NOMO-1 (cell line): ENCODE measurements at regions not wholly inside any gene's neighbourhood (a gene's known extent, or its start where the extent isn't known, plus 50 kb on each side); places are given as distances from the start of the nearest gene placed in this dataset.
"Not testable (repeated sequence)": the region's sequence is repeated elsewhere in the genome, so short reads cannot be mapped to it uniquely, and the experiment has no call there.

Experiments used
- DNase-seq, 2 experiments: peaks; one replicate each; lab custom pipeline; 2025; ENCODE audit not compliant: unreplicated experiment in 2 of 2; lab: John Stamatoyannopoulos, UW

DNA sequence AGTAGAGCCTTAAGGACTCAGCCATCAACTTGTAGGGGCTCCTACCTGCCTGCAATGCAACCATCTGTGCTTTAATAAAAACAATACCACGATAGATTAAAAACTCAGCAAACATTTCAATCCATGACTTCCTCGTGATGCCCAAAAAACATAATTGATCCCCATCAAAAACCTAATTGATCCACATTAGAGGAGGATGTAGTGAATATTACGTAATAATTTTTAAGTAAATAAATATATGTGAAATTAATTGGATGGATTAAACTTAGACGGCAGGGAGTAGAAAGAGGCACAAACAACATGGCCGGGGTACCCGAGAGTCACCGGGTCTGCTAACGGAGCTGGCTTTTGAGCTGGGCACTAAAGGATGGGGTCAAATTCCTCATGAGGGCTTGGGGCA lies 87.3 kb downstream of the ARL4C start:
- DNase-seq = no peak

GRCh38 chr2:234406085-234406484 lies 90.8 kb downstream of the ARL4C start:
- no peak for DNase-seq

DNA sequence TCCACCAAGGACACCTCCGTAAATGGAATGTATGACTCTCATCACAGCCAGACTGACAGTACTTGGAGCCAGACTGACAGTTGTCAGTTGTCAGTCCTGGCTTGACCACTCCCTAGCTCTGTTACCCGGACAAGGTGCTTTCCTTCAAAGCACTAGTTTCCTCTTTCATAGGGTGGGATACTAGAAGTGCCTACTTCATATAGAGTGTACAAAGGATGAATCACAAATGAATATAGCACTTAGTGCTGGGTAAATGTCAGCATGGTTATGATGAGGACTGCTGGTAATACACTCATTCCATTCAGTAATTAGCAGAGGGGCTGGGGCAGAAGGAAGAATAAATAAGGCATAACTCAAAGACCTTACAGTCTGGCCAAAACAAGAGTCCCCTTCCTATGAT lies 91.4 kb downstream of the ARL4C start:
- no peak for DNase-seq

DNA sequence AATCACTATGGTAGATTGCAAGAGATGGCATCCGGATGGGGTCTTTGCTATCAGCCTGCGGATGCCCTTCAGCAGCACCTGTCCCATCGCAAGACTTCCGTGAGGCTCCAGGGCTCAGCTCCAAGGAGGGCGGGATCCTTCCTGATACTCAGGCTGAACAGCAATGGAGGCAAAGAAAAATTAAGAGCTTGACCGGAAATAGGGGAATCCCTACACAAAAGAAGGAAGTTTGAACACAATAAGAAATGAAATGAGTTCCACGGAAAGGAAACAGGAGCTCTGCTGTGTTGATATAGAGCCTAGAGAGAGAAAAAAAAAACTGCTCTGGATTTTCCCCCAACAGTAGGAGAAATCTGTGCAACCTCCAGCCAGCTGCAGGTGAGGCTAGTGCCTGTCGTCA lies 91.9 kb downstream of the ARL4C start:
- DNase-seq = no peak

GRCh38 chr2:234403751-234404150 lies 93.1 kb downstream of the ARL4C start:
- no peak for DNase-seq

GRCh38 chr2:234403074-234403473 lies 93.8 kb downstream of the ARL4C start:
- DNase-seq = no peak

- no peak for DNase-seq
Measured at GRCh38 chr2:234401426-234401825, 95.5 kb downstream of the ARL4C start.

GRCh38 chr2:234399451-234400246 lies 97.2 kb downstream of the ARL4C start:
- no peak for DNase-seq

DNA sequence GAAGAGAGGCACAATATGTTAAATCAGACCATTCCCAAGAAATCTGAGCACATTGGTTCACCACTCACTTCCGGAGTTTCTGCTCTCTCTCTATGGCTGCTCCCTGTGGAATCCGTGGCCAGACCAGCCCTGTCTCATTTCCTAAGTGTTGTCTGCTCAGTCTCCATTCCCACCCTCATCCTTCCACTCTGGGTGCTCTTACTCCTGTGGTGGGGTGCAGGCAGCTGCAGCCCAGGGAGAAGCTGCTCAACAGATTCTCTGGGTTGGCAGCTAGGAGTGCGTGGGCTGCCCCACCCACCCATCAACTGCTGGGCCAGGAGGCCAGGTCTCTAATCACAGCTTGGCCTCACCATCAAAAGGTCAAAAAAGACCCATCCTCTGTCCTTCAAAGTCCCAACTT lies 98.3 kb downstream of the ARL4C start:
- no peak for DNase-seq

- no peak for DNase-seq
Measured at GRCh38 chr2:234395891-234396420, 100.9 kb downstream of the ARL4C start.

- no peak for DNase-seq
Measured at GRCh38 chr2:234394450-234394849, 102.4 kb downstream of the ARL4C start.

- no peak for DNase-seq
Measured at GRCh38 chr2:234393354-234393753, 103.5 kb downstream of the ARL4C start.

DNA sequence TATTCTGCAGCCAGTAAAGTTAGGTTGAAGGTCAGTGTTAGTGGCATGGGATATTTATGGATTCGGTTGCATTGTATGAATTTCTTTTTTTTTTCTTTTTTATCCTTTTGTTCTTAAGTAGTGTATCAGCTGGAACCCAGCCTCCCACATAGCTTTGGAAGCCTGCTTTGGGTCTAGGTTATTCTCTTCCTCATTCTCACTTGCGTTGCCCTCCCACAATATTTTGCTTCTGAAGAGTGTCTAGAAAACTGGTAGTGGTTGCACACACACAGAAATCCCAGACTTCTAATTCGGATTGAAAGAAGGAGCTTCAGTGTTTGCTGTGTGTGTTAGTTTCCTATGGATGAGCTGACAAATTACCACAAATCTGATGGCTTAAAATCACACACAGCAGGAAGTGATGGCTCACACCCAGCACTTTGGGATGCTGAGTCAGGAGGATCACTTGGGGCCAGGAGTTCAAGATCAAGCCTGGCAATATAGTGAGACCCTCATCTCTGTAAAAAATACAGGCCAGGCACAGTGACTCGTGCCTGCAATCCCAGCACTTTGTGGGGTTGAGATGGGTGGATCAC lies 104.8 kb downstream of the ARL4C start:
- DNase-seq = no peak

- no peak for DNase-seq
Measured at GRCh38 chr2:234391625-234392024, 105.3 kb downstream of the ARL4C start.

- not testable (repeated sequence) for DNase-seq
Measured at GRCh38 chr2:234389661-234390060, 107.2 kb downstream of the ARL4C start.

DNA sequence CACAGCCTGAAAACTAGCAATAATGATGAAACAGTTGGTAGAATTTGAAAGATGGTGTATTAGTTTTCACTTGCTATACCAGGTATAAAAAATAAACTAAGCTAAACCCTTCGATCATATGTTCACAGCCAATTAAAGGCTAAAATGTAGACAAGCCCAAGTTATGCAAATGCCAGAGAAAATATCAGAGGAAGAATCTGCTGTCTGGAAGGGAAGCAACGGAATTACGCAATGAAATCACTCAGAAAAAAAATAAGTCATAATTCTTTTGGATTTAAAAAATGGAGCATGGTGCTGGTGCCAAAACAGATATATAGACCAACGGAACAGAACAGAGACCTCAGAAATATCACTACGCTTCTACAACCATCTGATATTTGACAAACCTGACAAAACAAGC lies 108.3 kb downstream of the ARL4C start:
- DNase-seq = no peak

DNA sequence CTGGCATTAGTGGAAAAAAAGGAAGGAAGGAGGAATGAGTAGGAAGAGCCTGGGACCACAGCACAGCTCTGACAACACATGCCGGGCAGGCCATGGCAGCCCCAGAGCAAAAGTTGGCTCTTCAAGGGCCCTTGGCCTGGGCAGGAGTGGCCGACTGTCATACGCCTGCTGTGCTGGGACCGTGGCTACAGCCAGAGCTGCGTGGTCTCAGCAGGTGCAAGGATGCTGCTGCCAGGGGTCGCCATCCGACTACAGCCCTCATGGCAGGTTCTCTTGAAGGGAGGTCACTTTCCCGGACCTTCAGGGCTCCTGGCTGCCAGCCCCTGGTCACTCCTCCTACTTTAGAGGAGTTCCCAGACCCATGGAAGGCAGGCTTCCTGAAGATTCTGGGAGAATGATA lies 109.9 kb downstream of the ARL4C start:
- DNase-seq = no peak

DNA sequence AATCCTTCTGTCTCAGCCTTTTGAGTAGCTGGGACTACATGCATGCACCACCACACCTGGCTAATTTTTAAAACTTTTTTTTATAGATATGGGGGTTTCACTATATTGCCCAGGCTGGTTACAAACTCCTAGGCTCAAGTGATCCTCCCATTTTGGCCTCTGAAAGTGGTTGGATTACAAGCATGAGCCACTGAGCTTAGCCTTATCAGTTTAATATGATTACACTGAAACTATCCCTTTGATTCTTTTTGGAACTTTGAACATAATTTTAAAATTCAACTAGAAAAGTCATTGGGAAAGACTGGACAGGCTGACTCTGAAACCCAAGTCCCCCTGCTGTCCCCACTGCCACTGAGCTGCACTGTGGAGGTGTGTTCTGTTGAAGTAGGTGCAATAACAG lies 114.8 kb downstream of the ARL4C start:
- DNase-seq = no peak

- DNase-seq = not testable (repeated sequence)
Measured at GRCh38 chr2:234378958-234379357, 117.9 kb downstream of the ARL4C start.

GRCh38 chr2:234378440-234378839 lies 118.4 kb downstream of the ARL4C start:
- DNase-seq = no peak

- DNase-seq = no peak
Measured at GRCh38 chr2:234377761-234378391, 119.0 kb downstream of the ARL4C start.

GRCh38 chr2:234376229-234376628 lies 120.7 kb downstream of the ARL4C start:
- no peak for DNase-seq
